Activated T-cell treated with anti-CD3 and anti-CD28 coated beads, Interleukin-2, amount 50 U/mL, for 48 hours (primary cell): ENCODE measurements at regions not wholly inside any gene's neighbourhood (a gene's known extent, or its start where the extent isn't known, plus 50 kb on each side); places are given as distances from the start of the nearest gene placed in this dataset.

Experiments
- DNase-seq, 2 experiments: peaks; one replicate each; pipeline ENCODE4 v3.0.0-alpha.2; 2020

- no peak for DNase-seq
Measured at GRCh38 chr10:113379091-113379490, 173.8 kb upstream of the HABP2 start.

- no peak for DNase-seq
Measured at GRCh38 chr10:113381416-113381815, 171.4 kb upstream of the HABP2 start.

DNA sequence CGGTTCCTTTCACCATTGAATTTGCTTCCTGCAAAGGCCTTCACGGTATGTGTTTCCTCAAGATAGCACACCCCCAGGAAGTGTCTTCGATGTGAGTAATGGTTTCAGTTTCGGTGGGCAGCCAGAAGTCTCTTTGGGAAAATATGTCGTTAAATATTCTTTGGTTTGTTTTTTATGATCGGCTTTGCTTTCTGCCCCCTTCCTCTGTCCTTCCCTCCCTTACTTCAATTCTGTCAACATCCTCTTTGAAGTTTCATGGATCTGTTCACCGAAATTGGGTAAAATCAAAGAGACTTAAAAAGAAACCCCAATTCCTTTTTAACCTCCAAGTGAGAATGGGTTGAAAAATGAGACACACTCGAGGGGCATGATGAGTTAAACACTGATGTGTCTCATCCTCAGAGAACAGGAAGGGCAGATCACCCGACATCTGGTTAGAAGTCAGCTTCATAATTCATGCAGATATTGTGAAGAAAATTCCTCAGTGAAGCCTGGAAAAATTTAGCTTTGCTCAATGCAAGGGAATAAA, 170.8 kb upstream of the HABP2 start:
- DNase-seq: no peak

DNA sequence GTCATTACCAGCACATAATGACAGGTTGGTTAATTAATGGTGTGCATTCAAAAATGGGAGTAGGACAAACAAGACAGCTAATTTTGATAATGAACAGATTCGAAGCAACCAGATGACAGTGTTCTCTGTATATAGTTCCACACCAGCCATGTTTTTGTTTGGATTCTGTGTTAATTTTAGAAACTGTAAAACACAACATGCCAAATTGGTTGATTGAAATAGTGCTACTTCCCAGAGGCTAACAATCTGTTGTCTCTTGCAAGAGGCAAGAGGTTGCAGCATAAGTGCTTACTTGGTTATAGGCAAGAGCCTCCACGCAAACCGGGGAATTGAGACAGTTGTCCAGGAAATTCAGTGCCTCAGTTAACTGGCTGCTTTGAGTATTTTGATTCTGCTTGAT, 170.2 kb upstream of the HABP2 start:
- no peak for DNase-seq

DNA sequence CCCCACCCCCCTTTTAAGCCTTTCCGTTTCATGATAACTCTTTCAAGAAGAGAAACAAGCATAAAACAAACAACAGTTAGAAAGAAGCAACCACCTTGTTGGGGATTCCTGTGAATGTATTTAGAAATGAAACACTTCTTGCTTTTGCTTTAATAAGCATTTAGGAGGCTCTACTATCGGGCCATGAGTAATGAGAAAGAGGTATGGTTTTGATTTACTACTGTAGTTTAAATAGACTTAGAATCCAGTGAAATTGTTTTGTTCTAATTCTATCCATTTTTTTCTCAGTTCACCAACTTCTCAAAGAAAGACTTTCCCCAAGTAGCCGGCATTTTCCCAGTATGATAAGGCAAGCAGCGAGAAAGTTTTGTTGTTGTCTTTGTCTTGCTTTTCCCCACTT, 168.7 kb upstream of the HABP2 start:
- no peak for DNase-seq

DNA sequence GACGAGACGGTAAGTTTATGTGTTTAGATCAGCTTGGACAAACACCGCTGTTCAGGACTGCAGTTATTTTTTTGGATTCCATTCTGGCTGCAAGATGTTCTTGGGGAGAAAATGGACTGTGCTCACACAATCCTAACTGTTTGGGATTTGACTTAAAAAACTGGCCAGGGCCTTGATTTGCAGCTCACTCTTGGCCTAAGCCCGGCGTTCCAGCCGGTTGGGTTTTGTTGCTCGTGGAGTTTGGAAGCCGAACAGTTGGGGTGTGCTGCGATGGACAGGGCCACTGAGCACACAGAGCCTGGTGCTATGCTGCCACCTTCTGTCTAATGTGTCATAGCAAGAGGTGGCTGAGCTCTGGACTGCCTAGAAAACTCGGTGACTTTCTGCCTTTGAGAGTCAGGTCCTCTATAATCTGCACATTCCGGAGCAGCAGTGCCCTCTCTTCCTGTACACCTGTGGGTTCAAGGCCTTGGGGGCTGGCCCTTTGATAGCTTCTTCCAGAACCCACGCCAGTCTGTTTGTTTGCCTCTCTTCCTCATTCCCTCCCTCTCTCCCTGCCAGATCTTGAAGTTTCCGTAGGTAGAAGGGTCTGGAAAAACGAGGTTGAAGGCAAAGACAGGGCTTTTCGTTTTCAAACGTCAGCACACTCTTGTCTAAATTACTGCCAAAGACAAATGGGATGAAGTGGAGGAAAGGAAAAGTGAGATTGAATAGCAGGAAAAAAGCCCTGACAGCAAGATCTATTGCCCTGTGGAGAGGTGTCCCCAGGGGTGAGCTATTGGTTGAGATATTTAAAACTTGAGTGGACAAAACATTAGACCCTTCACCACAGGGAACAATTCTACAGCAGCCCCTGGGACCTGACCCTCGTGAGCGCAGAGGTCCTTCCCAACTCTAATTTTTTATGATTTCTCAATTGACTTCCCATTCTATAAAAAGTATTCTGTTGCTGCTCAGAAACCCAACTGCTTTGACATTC, 167.5 kb upstream of the HABP2 start:
- DNase-seq: peak; percentile 57 to 60

DNA sequence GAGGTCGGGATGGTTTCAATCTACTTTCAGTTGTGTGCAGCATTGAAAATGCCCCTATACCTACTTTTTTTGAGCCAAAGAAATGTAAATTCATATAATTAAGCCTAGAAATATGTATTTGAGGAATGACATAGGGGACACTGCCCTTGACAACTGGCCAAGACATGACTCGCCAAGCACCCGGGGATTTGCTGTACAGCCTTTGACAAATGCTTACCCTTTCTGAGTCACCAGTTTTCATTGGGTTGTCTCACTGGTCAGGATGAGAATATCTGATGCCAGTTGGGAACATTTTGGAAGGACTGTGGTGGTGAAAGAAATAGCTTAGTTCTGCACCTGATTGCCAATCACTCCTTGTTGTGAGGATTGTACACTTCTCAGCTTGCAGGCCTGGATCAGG, 166.8 kb upstream of the HABP2 start:
- DNase-seq: no peak

- no peak for DNase-seq
Measured at GRCh38 chr10:113389969-113390368, 162.9 kb upstream of the HABP2 start.

- DNase-seq: no peak
Measured at GRCh38 chr10:113390896-113391295, 162.0 kb upstream of the HABP2 start.

GRCh38 chr10:113397047-113397446, 155.8 kb upstream of the HABP2 start:
- DNase-seq: no peak

DNA sequence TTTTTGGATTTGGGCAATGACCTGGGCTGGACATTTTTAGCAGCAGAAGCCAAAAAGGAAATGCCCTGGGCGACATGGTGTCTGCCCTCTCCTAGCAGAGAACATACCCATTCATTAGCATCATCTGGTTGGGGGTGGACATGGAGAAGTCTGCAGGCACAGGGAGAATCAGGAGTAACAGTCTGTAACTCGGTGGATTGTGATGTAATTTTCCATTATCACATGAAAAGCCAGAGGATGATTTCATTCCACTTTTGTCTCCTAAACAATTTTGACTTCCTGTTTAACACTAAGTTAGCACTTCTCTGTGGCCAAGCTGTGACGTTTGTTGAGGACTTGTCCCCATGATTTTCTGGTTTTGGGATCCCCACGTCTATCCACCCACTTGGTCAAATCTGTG, 153.8 kb upstream of the HABP2 start:
- no peak for DNase-seq

GRCh38 chr10:113402602-113403001, 150.3 kb upstream of the HABP2 start:
- no peak for DNase-seq

DNA sequence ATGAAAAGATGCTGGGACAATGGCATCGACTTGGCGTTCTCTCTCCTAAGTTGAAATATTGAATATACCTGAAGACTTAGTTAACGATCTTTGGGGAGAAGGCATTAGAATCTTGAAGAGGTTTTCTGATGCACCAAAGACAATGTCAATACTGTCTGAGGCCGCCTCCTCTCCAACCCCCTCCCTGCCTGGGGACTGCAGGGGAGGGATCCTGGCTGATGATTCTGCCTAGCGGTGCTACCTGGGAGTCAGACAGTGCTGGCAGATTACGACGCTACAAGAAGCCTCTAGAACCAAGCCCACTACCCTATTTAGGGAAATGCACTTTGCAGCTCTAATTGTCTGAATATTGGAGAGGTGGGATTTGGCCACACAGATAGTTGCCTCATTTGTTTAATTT, 145.6 kb upstream of the HABP2 start:
- no peak for DNase-seq

DNA sequence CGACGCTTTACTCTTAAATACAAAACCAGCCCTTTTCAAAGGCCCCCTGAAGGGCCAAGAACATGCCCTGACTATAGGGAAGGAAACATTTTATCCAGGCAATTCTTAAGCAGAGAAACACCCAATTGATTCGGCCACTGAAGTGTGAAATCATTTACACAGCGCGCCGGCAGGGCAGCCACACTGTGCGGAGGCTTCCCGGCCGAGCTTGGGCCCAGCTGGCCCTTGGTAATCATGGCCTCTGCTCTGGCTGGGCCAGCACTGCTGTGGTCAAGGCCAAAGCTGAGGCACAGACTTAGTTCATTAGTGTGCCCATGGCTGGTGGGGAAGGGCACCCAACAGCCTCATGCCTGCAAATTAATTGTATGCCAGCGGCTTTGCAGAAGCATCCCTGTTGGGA, 143.7 kb upstream of the HABP2 start:
- DNase-seq: no peak

DNA sequence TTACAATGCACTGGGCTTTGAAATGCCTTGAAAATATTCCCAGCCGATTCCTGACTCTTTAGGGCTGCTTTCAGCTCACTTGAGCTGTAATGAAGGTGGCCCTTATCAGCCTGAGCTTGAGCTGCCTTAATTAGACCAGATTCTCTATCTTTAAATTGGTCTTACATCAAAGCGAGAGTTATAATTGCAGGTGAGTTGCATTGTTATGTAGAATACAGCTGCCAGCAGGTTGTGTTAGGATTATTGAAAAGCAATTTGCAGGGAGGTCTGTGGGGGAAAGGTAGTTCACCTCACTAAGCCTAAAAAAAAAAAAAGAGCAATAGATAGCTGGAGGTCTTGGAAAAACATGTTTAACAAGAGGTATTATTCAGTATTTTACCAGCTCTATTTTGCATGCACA, 142.2 kb upstream of the HABP2 start:
- DNase-seq: no peak

DNA sequence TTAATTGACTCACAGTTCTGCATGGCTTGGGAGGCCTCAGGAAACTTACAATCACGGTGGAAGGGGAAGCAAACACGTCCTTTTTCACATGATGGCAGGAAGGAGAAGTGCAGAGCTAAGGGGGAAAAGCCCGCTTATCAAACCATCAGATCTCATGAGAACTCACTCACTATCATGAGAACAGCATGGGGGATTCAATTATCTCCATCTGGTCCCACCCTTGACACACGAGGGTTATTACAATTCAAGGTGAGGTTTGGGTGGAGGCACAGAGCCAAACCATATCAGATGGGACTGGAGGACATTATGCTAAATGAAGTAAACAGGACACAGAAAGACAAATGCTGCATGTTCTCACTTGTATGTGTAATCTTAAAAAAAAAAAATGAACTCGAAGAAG, 141.4 kb upstream of the HABP2 start:
- no peak for DNase-seq

- no peak for DNase-seq
Measured at GRCh38 chr10:113412161-113412560, 140.7 kb upstream of the HABP2 start.

- no peak for DNase-seq
Measured at GRCh38 chr10:113414543-113414942, 138.3 kb upstream of the HABP2 start.

- DNase-seq: no peak
Measured at GRCh38 chr10:113415246-113415645, 137.6 kb upstream of the HABP2 start.

GRCh38 chr10:113420057-113420732, 132.7 kb upstream of the HABP2 start:
- no peak for DNase-seq

DNA sequence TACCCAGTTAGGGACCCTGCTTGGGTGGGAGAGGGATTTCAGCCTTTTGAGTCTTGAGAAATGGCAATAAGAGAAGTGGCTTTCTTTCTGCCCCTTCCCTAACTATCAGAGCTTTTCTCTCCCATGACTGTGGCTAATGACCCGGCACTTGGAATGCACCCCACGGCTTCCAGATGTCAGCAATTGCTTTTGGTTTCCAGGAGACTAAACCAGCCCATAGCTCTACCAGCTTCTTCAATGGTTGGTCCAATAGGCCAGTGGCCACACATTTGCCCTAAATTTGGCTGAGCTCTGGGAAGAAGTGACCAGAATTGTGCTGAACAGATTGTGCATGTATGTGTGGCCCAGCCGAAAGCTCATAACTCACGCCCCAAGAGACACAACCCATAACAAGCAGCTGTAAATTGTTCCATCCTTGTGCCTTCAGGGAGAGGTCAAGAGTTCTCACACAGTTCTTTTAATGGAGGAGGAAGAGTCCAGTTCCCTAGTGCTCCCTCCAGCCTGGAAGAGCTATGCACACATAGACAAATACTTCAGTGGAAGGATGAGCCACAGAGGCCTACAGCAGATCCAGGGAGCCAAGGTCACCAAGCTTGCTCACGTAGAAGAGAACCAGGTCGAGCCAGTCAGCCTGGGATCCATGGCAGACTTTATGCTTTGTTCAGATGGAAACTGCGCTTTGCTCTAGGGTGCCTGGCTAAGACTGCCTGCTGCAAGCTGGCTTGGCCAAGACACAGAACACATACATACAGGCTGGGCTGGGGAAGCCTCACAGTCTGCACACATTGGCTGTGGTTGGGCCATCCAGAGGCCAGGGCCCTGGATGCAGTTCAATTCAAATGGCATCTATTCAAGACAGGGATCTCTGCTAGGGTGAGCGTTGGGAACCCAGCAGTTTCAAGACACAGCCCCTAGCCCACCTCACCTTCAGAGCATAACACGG, 131.8 kb upstream of the HABP2 start:
- no peak for DNase-seq

GRCh38 chr10:113422371-113422770, 130.5 kb upstream of the HABP2 start:
- no peak for DNase-seq
